Lung microvascular endothelial cell (primary cell): ENCODE measurements at regions not wholly inside any gene's neighbourhood (a gene's known extent, or its start where the extent isn't known, plus 50 kb on each side); places are given as distances from the start of the nearest gene placed in this dataset.
"Not testable (repeated sequence)": the region's sequence is repeated elsewhere in the genome, so short reads cannot be mapped to it uniquely, and the experiment has no call there.

ENCODE experiments used
- DNase-seq, 2 donors: peaks; one replicate each; pipeline versions ENCODE4 v3.0.0 to v3.0.0-alpha.2; 2010; ENCODE audit warnings: low read depth in 2 of 2

GRCh38 chr4:148654131-148654530, 211.9 kb upstream of the NR3C2 start:
- DNase-seq: no peak

GRCh38 chr4:148653681-148654080, 211.5 kb upstream of the NR3C2 start:
- peak in 1 of 2 donors; percentile 49 for DNase-seq

DNA sequence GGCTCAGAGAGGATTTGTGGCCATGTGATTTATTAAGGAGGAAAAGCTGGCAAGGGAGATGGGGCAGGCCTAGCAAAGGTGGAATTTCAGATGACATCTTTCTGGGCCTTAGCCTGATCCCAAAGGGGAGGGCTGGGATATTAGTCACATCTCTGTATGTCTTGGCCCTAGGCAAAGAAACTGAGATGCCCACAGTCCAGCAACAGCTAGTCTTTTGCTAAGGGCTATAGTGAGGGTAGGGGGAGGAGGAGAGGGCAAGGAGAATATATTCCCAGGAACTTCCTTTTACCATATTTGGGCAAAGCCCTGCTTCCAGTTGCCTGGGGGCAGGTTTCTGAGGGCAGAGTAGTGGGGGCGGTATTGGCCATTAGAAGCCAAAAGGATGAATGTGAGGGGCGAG, 209.8 kb upstream of the NR3C2 start:
- no peak for DNase-seq

DNA sequence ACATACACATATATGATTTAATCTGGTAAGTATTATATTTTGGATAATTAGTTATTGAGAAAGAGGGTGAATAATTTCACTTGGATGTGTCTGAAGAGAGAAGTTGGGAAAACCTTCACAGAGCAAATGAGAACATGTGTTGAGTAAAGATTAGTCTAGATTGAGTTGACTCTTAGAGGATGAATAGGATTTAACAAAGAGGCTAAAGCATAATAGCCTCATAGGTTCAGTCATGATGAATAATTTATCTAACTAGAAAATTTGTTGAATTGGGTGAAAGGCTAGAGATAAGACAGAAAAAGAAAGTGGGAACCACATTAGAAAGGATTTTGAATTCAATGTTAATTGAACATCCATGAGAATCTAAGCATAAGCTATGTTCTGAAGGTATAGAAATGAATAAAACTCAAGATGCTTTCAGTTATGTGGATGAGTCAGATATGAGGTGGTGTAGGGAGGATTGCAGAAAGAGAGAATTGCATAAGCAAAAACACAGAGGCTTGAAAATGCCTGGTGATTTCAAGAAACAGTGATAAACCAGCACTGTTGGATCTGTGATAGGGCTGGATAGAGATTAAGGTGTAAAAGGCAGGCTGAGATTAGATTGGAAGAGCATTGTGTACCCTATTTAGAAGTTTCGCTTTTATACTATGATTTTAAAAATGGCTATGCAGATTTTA, 207.6 kb upstream of the NR3C2 start:
- no peak for DNase-seq

DNA sequence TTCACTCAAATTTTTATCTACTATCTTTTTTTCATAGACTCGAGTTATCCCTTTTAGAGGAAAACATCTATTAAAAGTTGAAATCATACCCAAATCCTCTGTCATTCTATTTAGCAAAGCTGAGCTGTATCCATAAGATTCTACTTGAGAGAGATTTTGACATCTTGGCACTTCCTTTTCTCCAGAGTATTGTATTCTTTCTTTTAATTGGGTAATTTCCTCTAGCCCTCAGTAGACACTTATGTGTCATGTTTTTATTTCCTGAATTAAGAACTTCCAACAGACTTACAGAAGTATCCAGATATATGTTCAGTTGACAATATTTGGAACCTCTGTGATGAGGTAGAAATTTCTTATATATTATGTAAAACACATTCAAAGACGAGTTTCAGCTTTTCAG, 201.6 kb upstream of the NR3C2 start:
- peak in 1 of 2 donors; percentile 37 for DNase-seq

- DNase-seq: no peak
These were observed 200.7 kb upstream of the NR3C2 start for GRCh38 chr4:148642907-148643306.

DNA sequence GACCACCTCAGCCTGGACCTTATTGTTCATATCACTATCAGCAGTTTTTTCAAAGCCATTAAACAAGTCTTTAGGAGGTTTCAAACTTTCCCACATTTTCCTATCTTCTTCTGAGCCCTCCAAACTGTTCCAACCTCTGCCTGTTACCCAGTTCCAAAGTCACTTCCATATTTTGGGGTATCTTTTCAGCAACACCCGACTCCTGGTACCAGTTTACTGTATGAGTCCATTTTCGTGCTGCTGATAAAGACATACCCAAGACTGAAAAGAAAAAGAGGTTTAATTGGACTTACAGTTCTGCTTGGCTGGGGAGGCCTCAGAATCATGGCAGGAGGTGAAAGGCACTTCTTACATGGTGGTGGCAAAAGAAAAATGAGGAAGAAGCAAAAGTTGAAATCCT, 195.9 kb upstream of the NR3C2 start:
- not testable (repeated sequence) for DNase-seq

GRCh38 chr4:148637453-148637852, 195.2 kb upstream of the NR3C2 start:
- DNase-seq: not testable (repeated sequence)

DNA sequence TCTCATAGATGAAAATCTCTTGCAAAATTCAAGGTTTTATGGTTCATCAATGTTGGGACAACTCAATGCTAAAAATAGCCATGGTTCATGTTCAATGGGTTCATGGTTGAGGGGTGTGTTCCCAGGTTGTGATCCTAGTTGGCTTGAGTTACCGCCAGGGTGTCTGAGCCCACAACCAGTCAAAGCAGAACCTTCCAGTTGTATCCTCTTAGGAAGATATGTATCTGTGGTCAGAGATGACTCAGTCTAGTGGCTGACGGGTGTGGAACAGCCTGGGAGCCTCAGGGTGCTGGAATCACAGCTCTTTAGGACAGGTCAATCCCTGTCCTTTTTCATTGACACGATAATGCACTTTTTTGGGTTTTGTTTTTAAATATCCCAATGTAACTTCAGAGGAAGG, 192.3 kb upstream of the NR3C2 start:
- DNase-seq: peak in 1 of 2 donors; percentile 34

- DNase-seq: no peak
These were observed 191.5 kb upstream of the NR3C2 start for GRCh38 chr4:148633720-148634119.

DNA sequence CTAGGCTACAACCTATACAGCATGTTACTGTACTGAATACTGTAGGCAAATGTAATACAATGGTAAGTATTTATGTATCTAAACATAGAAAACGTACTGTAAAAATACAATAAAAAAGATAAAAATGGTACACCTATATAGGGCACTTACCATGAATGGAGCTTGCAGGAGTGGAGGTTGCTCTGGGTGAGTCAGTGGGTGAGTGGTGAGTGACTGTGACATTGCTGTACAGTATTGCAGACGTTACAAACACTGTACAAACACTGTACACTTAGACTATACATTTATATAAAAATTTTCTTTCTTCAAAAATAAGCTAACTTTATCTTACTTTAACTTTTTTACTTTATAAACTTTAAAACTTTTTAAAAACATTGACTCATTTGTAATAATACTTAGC, 190.3 kb upstream of the NR3C2 start:
- DNase-seq: no peak

DNA sequence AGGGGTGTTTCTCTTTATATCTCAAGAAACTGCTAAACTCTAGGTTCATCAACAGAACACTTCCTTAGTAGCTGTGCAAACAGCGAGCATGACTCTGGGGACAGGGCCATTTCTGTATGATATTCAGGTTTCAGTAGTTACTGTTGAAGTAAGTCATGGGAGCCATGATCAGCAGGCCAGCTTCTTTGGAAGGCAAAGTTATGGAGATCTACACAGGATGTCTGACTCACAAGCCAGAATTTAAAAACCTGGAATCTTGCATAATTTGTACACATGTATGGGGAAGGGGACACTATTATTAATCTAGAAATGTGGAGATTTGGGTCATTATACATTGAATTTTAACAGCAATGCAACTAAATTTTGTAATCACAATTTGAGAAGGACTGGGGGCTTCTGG, 187.8 kb upstream of the NR3C2 start:
- DNase-seq: peak in 1 of 2 donors; percentile 15

DNA sequence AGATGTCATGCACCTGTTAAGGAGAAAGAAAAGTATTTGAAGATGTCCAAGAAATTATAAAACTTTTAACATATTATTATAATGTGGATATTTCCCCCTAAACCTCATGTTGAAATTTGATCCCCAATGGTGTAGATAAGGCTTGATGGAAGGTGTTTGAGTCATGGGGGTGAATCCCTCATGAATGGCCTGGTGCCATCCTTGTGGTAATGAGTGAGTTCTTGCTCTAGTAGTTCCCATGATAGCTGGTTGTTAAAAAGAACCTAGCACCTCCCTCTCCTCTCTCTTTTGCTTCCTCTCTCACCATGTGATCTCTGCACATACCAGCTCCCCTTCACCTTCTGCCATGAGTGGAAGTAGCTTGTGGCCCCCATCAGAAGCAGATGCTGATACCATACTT, 176.6 kb upstream of the NR3C2 start:
- DNase-seq: no peak

DNA sequence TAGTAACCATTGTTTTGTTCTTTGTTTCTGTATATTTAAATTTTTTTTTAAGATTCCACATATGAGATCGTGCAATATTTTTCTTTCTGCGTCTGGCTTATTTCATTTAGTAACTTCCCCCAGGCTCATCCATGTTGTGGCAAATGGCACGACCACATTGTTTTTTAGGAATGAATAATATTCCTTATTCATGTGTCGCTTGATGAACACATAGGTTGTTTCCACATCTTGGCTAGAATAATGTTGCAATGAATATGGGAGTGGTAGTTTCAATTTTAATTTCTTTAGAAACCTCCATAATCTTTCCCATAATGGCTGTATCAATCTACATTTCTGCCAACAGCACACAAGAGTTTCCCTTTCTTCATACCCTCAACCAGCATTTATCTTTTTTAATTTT, 166.8 kb upstream of the NR3C2 start:
- DNase-seq: no peak

DNA sequence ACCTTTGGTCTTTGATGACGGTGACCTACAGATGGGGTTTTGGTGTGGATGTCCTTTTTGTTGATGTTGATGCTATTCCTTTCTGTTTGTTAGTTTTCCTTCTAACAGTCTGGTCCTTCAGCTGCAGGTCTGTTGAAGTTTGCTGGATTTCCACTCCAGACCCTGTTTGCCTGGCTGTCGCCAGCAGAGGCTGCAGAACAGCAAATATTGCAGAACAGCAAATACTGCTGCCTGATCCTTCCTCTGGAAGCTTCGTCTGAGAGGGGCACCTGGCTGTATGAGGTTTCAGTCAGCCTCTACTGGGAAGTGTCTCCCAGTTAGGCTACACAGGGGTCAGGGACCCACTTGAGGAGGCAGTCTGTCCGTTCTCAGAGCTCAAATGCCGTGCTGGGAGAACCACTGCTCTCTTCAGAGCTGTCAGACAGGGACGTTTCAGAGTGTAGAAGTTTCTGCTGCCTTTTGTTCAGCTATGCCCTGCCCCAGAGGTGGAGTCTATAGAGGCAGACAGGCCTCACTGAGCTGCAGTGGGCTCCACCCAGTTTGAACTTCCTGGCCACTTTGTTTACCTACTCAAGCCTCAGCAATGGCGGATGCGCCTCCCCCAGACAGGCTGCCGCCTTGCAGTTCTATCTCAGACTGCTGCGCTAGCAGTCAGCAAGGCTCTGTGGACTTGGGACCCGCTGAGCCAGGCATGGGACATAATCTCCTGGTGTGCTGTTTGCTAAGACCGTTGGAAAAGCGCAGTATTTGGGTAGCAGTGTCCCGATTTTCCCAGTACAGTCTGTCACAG, 156.4 kb upstream of the NR3C2 start:
- DNase-seq: not testable (repeated sequence)

DNA sequence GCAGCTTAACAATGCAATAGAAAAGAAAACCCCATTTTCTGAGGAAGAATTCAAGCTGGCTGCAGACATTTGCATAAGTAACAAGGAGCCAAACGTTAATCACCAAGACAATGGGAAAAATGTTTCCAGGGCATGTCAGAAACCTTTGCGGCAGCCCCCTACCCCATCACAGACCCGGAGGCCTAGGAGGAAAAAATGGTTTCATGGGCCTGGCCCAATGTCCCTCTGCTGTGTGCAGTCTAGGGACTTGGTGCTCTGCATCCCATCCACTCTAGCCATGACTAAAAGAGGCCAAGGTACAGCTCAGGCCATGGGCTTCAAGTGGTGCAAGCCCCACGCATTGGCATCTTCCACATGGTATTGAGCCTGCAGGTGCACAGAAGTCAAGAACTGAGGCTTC, 147.0 kb upstream of the NR3C2 start:
- no peak for DNase-seq

DNA sequence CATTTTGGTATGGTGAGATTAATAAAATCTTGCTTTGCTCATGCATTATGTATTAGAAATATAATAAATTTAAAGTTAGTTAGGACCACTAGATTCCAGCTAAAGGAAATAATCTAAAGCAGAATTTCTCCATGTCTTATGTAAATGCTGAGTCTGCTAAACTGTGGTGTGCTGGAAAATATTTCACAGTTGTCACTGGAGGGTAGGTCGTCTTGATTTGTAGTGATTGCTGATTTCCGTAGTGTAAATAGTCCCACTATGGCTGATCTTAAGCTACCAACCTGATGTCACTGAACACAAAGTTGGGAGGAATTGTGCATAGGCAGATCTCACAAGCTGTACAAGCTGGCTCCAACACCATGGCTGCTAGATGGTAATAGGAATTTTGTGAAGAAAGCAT, 133.4 kb upstream of the NR3C2 start:
- no peak for DNase-seq

- no peak for DNase-seq
These were observed 132.7 kb upstream of the NR3C2 start for GRCh38 chr4:148574911-148575310.

DNA sequence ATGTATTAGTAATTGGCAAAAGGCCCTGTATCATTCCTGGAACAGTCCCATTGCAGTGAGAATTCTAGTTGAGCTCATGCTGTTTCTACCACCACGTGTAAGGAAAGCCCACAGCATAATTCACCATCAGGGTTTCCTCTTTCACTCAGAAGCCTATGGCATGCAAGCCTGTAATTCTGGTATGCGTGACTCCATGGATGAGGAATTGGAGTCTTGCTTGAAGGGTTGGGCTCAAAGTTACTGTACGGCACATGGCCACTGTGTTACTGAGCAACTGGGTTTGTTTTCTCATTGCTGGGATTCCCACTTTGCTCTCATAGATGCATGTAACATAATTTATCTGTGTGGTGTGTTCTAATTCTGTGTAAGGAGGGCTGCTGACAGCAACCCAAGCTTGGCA, 132.3 kb upstream of the NR3C2 start:
- no peak for DNase-seq

DNA sequence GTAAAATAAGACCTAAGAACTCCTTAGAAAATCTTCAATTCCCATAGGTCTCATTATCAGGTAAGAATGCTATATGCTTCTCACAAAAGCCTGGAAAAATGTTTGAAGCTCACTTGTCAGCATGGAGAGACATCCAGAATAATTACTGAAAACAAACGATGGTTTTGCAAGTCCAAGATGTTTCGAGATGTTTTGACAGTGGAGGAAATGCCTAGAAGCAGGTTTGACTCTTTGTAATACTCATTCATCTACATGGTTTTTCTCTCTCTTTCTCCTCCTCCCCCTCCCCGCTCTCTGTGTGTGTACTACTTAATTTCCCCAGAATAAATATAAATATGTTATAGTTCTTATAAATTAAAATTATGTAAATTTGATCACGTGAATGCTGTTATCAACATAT, 131.9 kb upstream of the NR3C2 start:
- no peak for DNase-seq

DNA sequence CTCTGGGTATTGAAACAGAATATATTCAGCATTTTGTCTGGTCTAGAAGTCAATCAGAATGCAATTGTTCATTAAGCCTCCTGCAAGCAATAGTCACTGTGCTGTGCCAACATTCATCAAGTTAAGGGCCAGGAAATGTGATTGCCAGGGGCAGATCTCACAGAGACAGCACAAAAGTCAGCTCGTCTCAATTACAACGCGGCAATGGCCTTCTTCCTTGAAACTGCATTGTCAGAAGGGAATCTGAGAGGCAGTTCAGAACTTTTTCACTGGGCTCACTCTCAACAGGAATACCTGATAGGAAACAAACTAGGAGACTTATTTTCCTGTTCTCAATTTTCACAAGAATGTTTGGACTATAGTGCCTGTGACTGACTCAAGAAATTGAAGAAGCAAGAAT, 131.1 kb upstream of the NR3C2 start:
- DNase-seq: no peak

DNA sequence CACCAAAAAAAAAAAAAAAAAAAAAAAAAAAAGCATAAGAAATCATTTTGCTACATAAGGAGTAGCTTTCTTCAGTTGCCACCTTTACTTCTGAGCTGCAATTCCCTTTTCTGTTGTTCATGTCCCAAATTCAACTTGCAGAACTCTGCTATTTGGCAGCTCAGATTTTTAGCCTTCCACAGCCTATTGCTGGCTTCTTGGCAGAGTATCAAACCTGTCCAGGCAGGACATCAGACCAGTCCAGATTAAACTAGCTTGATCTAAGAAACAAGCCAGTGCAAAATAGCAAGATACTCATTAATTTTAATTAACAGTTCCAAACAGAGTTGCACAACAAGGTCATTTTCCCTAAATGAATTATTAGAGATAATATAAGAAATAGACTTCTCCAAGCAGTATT, 123.6 kb upstream of the NR3C2 start:
- no peak for DNase-seq

DNA sequence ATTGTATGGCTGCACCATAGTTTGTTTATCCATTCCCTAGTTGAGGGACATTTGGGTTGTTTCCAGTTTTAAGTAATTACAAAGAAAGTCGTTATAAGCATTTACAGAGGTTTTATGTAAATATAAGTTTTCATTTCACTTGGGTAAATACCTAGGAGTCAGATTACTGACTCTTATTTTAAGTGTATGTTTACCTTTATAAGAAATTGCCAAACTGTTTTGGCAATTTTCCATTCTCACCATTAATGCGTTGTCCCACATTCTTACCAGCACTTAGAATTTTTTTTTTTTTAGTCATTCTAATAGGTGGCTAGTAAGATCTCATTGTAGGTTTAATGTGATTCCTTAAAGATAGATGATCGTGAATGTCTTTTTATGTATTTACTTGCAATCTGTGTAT, 121.5 kb upstream of the NR3C2 start:
- no peak for DNase-seq
